ENCODE measurements at regions not wholly inside any gene's neighbourhood (a gene's known extent, or its start where the extent isn't known, plus 50 kb on each side); places are given as distances from the start of the nearest gene placed in this dataset.
"Not testable (repeated sequence)": the region's sequence is repeated elsewhere in the genome, so short reads cannot be mapped to it uniquely, and the experiment has no call there.

- H3K36me3 ChIP-seq (ENCODE audit: low read depth, missing control alignments); DNase-seq; intact Hi-C loops (cut with DNase I; ENCODE audit: low total_unique reads); H3K4me3 ChIP-seq; H3K9me3 ChIP-seq; H3K27me3 ChIP-seq: not testable (repeated sequence)
- 100% methylated on average over 1 of the region's 1 CpG for WGBS, 2 donors
- Histone ChIP-seq H3K27ac (peak overlapping the region in 1 of 2 donors; percentile 3), H3K4me1 (peaks cover 25% of the 10 kb centered on the region)
Measured at GRCh38 chr7:26424319-26424718, 132.7 kb downstream of the SNX10 start.

- no peak for TF ChIP-seq POLR2A (IDR thresholded peaks at IDR 0.05)
- no peak for TF ChIP-seq CTCF (IDR thresholded peaks at IDR 0.05)
- no peak for DNase-seq
- Histone ChIP-seq H3K4me1 (peaks cover 25% of the 10 kb centered on the region), H3K36me3 (ENCODE audit: low read depth, missing control alignments) (no peaks in the 10 kb centered on the region), H3K9me3 (no peaks in the 10 kb centered on the region), H3K4me3 (no peak overlapping the region), H3K27me3 (no peaks in the 10 kb centered on the region), H3K27ac (peak overlapping the region; percentile 8 to 72)
- intact Hi-C loops (cut with DNase I; ENCODE audit: low total_unique reads) = no loop called here
- 67 to 84% methylated on average over 1 of the region's 1 CpG for WGBS, 2 donors
Measured at GRCh38 chr7:26425655-26426054, 134.0 kb downstream of the SNX10 start.

GRCh38 chr7:26426096-26426495 is 134.4 kb downstream of the SNX10 start:
- no peak overlapping the region for H3K4me3 ChIP-seq
- no peaks in the 10 kb centered on the region for H3K9me3 ChIP-seq
- 60 to 64% methylated on average over 5 of the region's 5 CpGs for WGBS, 2 donors
- DNase-seq = no peak
- no peak for TF ChIP-seq CTCF (IDR thresholded peaks at IDR 0.05)
- no peak for TF ChIP-seq POLR2A (IDR thresholded peaks at IDR 0.05)
- H3K27me3 ChIP-seq = no peaks in the 10 kb centered on the region
- intact Hi-C loops (cut with DNase I; ENCODE audit: low total_unique reads) = no loop called here
- H3K4me1 ChIP-seq = peaks cover 22% of the 10 kb centered on the region
- H3K36me3 ChIP-seq (ENCODE audit: low read depth, missing control alignments) = no peaks in the 10 kb centered on the region
- H3K27ac ChIP-seq = peak overlapping the region; percentile 8 to 72

- no peaks in the 10 kb centered on the region for H3K36me3 ChIP-seq (ENCODE audit: low read depth, missing control alignments)
- H3K27ac ChIP-seq = no peak overlapping the region
- DNase-seq = no peak
- TF ChIP-seq POLR2A (IDR thresholded peaks at IDR 0.05) = no peak
- no peak for TF ChIP-seq CTCF (IDR thresholded peaks at IDR 0.05)
- intact Hi-C loops (cut with DNase I; ENCODE audit: low total_unique reads) = no loop called here
- 80% methylated on average over 3 of the region's 3 CpGs for WGBS, 2 donors
- H3K27me3 ChIP-seq = no peaks in the 10 kb centered on the region
- peaks cover 14% of the 10 kb centered on the region for H3K4me1 ChIP-seq
- H3K9me3 ChIP-seq = no peaks in the 10 kb centered on the region
- H3K4me3 ChIP-seq = no peak overlapping the region
Measured at GRCh38 chr7:26428571-26428970, 136.9 kb downstream of the SNX10 start.

GRCh38 chr7:26429168-26429567 is 137.5 kb downstream of the SNX10 start:
- H3K4me3 ChIP-seq = no peak overlapping the region
- H3K4me1 ChIP-seq = peaks cover 10% of the 10 kb centered on the region
- H3K9me3 ChIP-seq = no peaks in the 10 kb centered on the region
- DNase-seq = no peak
- H3K36me3 ChIP-seq (ENCODE audit: low read depth, missing control alignments) = no peaks in the 10 kb centered on the region
- H3K27ac ChIP-seq = no peak overlapping the region
- intact Hi-C loops (cut with DNase I; ENCODE audit: low total_unique reads) = no loop called here
- H3K27me3 ChIP-seq = no peaks in the 10 kb centered on the region
- 84 to 92% methylated on average over 5 of the region's 5 CpGs for WGBS, 2 donors
- no peak for TF ChIP-seq POLR2A (IDR thresholded peaks at IDR 0.05)
- no peak for TF ChIP-seq CTCF (IDR thresholded peaks at IDR 0.05)

Measured in testis (tissue), 2 donors.